ENCODE measurements at regions not wholly inside any gene's neighbourhood (a gene's known extent, or its start where the extent isn't known, plus 50 kb on each side); places are given as distances from the start of the nearest gene placed in this dataset.

- TF ChIP-seq CTCF (IDR thresholded peaks at IDR 0.05; ENCODE audit: low read depth, low read length), result no peak
- no peak for DNase-seq (ENCODE audit: extremely low read depth, low read depth)
Observed at GRCh38 chr6:77249560-77249959, 213.7 kb downstream of the HTR1B start.

GRCh38 chr6:77245026-77245425 is 218.3 kb downstream of the HTR1B start:
- no peak for DNase-seq (ENCODE audit: extremely low read depth, low read depth)
- no peak for TF ChIP-seq CTCF (IDR thresholded peaks at IDR 0.05; ENCODE audit: low read depth, low read length)

- DNase-seq (ENCODE audit: extremely low read depth, low read depth), result no peak
Observed at GRCh38 chr6:77231438-77232305, 231.6 kb downstream of the HTR1B start.

GRCh38 chr6:77228279-77228678 is 235.0 kb downstream of the HTR1B start:
- no peak for TF ChIP-seq CTCF (IDR thresholded peaks at IDR 0.05; ENCODE audit: low read depth, low read length)
- no peak for DNase-seq (ENCODE audit: extremely low read depth, low read depth)

More at GRCh38 chr6:77231438-77232305, 231.6 kb downstream of the HTR1B start:
- TF ChIP-seq CTCF (IDR thresholded peaks at IDR 0.05; ENCODE audit: low read depth, low read length), result no peak

- no peak for DNase-seq (ENCODE audit: extremely low read depth, low read depth)
- TF ChIP-seq CTCF (IDR thresholded peaks at IDR 0.05; ENCODE audit: low read depth, low read length), result no peak
Observed at GRCh38 chr6:77217896-77218295, 245.4 kb downstream of the HTR1B start.

- TF ChIP-seq CTCF (IDR thresholded peaks at IDR 0.05; ENCODE audit: low read depth, low read length), result no peak
- no peak for DNase-seq (ENCODE audit: extremely low read depth, low read depth)
Observed at GRCh38 chr6:77205936-77206335, 257.4 kb downstream of the HTR1B start.

GRCh38 chr6:77204555-77204954 is 258.7 kb downstream of the HTR1B start:
- DNase-seq (ENCODE audit: extremely low read depth, low read depth), result no peak
- no peak for TF ChIP-seq CTCF (IDR thresholded peaks at IDR 0.05; ENCODE audit: low read depth, low read length)

Measured in AG09319 (cell line).